EH (cell line): ENCODE measurements at regions not wholly inside any gene's neighbourhood (a gene's known extent, or its start where the extent isn't known, plus 50 kb on each side); places are given as distances from the start of the nearest gene placed in this dataset.

Source experiments
- DNase-seq: peaks from one replicate; pipeline ENCODE4 v3.0.0-alpha.2; 2015; ENCODE audit warnings: low read depth

- peak; percentile 75 for DNase-seq
Measured at GRCh38 chr3:109532257-109533216, 195.2 kb upstream of the DPPA4 start.

DNA sequence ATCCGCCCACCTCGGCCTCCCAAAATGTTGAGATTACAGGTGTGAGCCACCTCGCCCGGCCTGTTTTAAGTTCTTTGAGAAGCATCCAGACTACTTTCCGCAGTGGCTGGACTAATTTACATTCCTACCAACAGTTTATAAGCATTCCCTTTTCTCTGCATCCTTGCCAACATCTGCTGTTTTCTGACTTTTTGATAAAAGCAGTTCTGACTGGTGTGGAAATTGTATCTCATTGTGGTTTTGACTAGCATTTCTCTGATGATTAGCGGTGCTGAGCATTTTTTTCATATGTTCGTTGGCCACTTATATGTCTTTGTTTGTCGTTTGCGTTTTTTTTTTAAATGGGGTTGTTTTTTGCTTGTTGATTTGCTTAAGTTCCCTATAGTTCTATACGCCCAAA, 208.4 kb upstream of the DPPA4 start:
- DNase-seq = peak; percentile 13

GRCh38 chr3:109548192-109548938, 211.0 kb upstream of the DPPA4 start:
- DNase-seq = peak; percentile 63

GRCh38 chr3:109553591-109554371, 216.4 kb upstream of the DPPA4 start:
- DNase-seq = peak; percentile 65

- no peak for DNase-seq
Measured at GRCh38 chr3:109559389-109559788, 222.0 kb upstream of the DPPA4 start.

- DNase-seq = no peak
Measured at GRCh38 chr3:109563149-109563548, 225.8 kb upstream of the DPPA4 start.

DNA sequence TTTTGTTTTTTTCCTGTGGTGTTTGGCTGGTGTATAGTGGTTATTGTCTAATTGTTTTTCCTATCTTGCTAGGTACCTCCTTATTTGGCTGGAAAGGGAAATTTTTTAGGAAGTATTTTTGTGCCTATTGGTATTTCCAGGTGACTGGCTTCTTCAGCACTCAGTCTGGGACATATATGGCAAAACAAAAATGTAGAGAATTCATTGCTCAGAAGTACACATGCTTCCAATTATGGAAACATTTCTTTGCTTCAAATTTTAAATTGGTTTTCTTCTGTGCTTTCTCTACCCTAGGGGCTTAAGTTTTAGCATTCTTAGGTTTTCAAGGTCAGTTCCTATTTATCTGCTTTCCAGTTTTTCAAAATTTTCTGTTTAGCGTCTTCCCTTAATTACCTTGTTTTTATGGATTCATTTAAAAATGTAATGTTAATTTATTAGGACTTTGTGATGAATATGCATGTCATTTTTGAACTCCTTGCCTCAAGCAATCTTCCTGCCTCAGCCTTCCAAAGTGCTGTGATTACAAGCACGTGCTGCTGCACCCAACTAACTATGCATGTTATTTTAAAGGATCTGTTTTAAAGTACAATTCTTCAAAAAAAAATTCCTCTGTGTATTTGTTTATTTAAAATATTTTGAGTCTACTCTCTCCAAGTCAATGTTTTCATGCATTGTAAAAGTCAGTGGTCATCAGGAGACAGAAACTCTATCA, 231.9 kb upstream of the DPPA4 start:
- DNase-seq = peak; percentile 44

DNA sequence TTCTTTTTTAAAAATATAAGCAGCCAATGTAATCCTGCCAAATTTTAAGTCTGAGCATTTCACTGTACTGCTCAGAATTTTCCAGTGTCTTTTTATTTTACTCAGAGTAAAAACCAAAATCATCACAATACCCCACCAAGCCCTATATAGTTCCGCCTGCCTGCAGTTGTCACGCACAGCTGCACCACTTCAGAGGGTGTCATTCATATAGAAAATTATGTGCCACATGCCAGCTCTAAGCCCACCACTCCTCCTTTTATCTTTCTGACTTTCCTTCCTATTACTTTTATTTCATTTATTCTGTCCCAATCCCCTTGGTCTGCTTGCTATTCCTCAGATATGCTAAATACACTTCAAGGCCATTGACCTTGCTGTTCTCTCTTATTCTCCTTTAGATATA, 233.1 kb upstream of the DPPA4 start:
- DNase-seq = no peak

- no peak for DNase-seq
Measured at GRCh38 chr3:109572301-109572700, 235.0 kb upstream of the DPPA4 start.

DNA sequence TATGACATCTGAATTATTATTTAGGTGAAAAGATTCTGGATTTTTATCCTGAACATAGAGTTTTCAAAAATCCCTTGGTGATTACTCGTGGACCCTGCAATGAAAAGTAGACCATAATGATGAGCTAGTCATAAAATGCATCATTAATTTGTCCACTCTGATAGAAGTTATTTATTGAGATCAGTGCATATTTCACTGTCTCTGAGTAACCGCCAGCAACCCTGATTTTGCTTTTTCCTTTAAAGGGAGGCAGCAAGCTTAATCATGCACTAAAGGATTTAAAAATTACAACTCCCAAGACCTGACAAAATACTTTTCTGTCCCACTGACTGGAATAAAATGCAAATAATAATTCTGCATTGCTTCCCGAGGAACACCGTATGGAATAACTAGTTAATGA, 259.6 kb upstream of the DPPA4 start:
- no peak for DNase-seq

DNA sequence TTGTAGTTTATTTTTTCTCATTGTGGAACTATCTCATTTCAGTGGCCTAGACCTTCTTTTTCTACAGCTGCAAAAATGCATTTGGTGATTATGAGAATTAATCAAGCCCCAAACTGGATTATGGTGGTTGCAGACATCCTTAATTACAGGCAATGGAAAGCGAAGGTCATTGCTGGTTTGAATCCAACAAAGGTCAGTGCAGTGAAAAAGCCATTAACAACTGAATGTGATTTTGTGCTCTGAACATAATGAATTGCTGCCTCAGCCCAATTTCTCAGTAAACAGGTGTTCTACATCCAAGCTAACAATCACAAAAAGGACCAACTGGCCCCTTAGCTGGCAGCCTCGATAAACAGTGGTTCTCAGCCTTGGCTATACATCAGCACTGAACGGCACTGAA, 260.1 kb upstream of the DPPA4 start:
- DNase-seq = no peak

DNA sequence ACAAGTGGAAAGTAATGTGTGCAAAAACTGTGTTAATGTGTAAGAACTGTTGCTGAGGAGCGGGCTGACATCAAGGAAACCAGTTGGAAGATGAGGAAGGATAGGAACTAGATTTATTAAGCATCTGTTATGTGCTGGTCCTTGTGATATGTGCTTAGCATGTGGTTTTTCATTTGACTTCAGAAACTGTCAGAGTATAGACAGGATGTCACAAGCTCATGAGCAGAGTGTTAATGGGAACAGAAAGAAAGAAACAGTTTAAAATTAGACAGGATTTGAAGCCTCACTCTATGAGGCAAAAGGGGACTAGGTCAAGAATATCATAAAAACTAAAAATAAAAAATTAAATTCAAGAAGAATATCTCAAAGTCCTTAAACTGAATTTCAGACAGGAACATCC, 270.6 kb upstream of the DPPA4 start:
- no peak for DNase-seq

DNA sequence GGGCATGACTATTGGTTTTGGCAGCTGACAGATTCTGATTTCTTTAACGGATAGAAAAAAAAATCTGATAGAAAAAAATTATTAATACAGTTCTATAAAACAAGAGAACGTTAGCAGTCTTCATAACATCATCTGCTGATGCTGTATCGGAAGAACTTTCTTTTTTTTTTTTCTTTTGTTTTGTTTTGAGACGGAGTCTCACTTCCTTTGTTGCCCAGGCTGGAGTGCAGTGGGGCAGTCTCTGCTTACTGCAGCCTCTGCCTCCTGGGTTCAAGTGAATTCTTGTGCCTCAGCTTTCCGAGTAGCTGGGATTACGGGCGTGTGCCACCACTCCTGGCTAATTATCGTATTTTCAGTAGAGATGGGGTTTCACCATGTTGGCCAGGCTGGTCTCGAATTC, 271.2 kb upstream of the DPPA4 start:
- no peak for DNase-seq

- no peak for DNase-seq
Measured at GRCh38 chr3:109618766-109619378, 281.5 kb upstream of the DPPA4 start.

DNA sequence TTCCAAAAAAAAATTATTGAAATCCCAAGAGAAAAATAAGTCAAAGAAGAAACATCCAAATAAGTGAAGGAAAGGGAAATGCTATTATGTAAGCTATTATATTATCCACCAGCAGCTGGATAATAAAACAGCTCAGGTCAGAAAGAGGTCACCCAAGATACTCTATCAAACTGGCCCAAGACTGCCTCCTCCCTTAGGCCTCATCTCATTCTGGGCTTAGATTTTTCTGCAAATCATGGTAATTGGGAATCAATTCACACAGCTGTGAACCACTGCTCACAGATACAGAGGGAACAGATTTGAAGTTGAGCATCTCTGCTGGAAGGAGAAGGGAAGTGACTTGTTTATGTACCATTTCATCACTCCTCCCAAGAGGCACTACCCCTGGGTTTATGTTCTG, 294.6 kb upstream of the DPPA4 start:
- DNase-seq = no peak

DNA sequence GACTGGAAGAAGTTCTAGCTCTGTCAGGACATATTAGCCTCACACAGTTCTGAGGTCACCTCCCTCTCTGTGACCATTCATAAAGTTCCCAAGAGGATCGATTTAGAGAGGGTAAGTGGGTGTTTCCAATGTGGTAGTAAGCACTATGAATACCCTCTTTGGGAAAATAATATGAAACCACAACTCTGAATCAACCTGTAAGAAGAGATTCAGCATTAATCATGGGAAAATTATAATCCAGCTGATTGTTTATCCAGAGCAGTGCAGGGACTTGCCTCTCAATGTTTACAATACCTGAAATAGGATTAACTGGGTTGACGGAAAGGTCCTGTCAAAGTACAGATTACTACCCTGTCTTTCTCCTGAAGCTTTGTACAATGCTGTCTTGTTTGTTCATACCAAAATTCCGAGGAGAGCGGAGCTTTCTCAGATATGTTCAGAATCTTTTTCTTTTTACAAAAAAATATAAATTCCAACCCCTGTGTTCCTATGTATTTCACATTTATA, 302.9 kb upstream of the DPPA4 start:
- no peak for DNase-seq

DNA sequence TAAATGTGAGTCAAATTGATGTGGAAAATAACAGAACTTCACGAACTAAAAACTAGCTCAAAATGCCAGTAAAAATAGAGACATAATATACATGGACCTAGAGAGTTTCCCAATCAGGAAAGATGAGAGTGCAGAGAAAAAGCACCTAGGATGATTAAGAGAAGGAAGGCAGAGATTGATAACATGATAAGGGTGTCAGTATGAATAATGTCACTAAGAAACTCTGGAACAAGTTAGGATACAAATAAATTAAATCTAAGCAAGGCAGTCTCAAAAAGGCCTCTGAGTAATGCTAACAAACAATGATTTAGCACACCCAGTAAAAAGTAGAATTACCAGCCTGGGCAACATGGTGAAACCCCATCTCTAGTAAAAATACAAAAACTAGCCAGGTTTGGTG, 304.7 kb upstream of the DPPA4 start:
- DNase-seq = no peak

DNA sequence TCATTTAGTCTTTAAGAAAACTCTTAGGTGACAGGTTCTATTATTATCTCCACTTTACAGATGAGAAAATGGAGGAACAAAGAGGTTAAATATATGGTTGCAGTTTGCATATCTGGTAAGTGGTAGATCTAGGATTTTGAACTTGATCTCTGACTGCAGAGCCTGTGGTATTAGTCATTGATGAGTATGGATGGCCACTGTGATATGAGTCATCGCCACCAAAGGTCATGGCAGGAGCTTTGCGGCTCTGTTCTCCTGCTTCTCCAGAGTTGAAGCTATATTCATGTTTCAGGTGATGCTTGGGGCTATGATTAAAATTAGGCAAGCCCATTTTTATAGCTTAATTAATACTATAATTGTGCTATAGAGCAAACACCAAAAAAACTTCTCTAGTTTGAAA, 306.2 kb upstream of the DPPA4 start:
- DNase-seq = peak; percentile 53

DNA sequence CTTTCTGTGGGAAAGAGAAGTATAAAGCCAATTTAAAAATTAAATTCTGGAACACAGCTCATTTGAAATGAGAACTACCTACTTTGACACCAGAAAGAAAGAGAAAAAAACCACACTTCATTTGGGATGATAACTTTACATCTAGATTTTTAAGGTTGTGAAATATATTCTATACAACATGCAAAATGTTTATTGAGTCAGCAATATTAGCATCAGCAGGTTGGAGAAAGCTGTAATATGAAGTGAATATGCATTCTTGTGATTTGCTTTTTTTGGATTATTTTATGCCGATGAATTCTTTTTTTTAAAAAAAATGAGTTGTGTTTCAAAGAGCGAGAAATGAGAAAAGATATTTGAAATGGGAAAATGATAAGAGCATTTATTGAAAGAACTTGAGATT, 307.0 kb upstream of the DPPA4 start:
- no peak for DNase-seq

- no peak for DNase-seq
Measured at GRCh38 chr3:109644746-109645145, 307.4 kb upstream of the DPPA4 start.

DNA sequence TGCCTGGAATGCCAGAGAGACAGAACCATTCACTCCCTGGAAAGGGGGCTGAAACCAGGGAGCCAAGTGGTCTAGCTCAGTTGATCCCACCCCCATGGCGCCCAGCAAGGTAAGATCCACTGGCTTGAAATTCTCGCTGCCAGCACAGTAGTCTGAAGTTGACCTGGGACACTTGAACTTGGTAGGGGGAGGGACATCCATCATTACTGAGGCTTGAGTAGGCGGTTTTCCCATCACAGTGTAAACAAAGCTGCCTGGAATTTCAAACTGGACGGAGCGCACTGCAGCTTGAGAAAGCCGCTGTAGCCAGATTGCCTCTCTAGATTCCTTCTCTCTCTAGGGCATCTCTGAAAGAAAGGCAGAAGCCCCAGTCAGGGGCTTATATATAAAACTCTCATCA, 310.7 kb upstream of the DPPA4 start:
- no peak for DNase-seq
